ENCODE measurements at regions not wholly inside any gene's neighbourhood (a gene's known extent, or its start where the extent isn't known, plus 50 kb on each side); places are given as distances from the start of the nearest gene placed in this dataset.

DNA sequence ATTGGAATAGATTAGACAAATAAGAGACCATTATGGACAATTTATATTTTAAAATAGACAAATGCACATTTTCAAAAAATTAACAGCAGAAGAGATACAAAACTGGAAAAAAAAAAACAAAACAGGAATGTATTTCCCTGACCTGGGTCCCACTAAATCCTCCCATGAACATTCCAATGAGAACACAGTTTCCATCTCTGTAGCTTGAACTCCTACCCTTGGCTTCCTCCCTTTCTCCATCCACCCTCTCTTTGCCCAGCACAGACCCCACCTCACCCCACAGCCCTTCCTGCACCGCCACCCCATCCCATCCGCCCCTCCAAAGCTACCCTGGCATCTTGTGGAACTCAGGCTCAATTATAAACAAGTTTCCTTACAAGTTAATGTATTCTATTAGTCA, 71.2 kb upstream of the MPP7 start:
- intact Hi-C loops (cut with DNase I): no loop called here
- Histone ChIP-seq H3K27ac (no peak overlapping the region), H3K36me3 (no peaks in the 10 kb centered on the region), H3K9me3 (no peaks in the 10 kb centered on the region), H3K27me3 (replicated peaks; ENCODE audit: insufficient read depth) (no peaks in the 10 kb centered on the region), H3K4me3 (no peak overlapping the region), H3K4me1 (replicated peaks) (no peaks in the 10 kb centered on the region)
- TF ChIP-seq, protein P1, sequence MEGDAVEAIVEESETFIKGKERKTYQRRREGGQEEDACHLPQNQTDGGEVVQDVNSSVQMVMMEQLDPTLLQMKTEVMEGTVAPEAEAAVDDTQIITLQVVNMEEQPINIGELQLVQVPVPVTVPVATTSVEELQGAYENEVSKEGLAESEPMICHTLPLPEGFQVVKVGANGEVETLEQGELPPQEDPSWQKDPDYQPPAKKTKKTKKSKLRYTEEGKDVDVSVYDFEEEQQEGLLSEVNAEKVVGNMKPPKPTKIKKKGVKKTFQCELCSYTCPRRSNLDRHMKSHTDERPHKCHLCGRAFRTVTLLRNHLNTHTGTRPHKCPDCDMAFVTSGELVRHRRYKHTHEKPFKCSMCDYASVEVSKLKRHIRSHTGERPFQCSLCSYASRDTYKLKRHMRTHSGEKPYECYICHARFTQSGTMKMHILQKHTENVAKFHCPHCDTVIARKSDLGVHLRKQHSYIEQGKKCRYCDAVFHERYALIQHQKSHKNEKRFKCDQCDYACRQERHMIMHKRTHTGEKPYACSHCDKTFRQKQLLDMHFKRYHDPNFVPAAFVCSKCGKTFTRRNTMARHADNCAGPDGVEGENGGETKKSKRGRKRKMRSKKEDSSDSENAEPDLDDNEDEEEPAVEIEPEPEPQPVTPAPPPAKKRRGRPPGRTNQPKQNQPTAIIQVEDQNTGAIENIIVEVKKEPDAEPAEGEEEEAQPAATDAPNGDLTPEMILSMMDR (IDR thresholded peaks at IDR 0.05): no peak
- TF ChIP-seq POLR2A (IDR thresholded peaks at IDR 0.05) (no peak), POLR2AphosphoS5 (IDR thresholded peaks at IDR 0.05) (no peak)
- WGBS: 87% methylated on average over 2 of the region's 2 CpGs
- no peak for DNase-seq (ENCODE audit: low spot score)

DNA sequence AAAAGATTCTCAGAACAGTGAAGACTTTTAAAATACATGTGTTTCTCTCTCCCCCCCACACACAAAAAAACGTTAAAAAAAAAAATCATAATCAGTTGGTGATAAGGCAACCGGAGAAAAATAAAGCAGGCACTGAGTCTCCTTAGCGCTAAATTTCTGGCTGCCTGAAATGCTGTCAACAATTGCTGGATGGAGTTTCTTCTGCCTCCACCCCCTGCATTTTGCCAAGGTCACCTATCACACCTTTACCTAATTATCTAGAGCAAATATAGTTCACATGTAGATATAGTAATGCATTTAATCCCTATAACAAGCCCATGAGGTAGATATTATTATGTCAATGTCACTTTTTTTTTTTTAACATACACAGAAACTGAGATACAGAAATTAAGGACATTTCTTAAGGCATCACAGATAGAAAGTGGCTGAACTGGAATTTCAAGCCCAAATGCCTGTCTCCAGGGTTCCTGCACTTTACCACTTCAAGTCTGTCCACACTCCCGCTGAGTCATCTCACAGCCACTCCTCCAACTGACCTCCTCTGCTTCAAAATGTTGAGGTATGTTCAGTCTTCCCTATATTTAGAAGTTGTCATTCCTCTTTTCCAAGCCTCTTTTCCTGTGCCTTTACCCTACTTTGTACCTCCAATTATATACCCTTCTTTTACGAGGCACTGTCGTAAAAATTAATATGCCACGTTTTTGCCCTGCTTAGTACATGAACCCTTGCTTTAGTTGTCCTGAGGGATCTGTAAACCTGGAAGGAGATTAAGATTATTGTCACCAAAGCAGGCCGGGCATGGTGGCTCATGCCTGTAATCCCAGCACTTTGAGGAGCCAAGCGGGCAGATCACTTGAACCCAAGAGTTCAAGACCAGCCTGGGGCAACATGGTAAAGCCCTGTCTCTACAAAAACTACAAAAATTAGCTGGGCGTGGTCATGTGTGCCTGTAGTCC, 72.8 kb upstream of the MPP7 start:
- Histone ChIP-seq H3K27ac (no peak overlapping the region), H3K27me3 (replicated peaks; ENCODE audit: insufficient read depth) (no peaks in the 10 kb centered on the region), H3K4me1 (replicated peaks) (no peaks in the 10 kb centered on the region), H3K4me3 (no peak overlapping the region), H3K36me3 (no peaks in the 10 kb centered on the region), H3K9me3 (no peaks in the 10 kb centered on the region)
- DNase-seq (ENCODE audit: low spot score): peak; percentile 44
- WGBS: 44% methylated on average over 10 of the region's 10 CpGs
- peak; percentile 44 for TF ChIP-seq POLR2AphosphoS5 (IDR thresholded peaks at IDR 0.05)
- TF ChIP-seq POLR2A (IDR thresholded peaks at IDR 0.05): no peak
- TF ChIP-seq, protein P1 (IDR thresholded peaks at IDR 0.05): no peak
- intact Hi-C loops (cut with DNase I): no loop called here

DNA sequence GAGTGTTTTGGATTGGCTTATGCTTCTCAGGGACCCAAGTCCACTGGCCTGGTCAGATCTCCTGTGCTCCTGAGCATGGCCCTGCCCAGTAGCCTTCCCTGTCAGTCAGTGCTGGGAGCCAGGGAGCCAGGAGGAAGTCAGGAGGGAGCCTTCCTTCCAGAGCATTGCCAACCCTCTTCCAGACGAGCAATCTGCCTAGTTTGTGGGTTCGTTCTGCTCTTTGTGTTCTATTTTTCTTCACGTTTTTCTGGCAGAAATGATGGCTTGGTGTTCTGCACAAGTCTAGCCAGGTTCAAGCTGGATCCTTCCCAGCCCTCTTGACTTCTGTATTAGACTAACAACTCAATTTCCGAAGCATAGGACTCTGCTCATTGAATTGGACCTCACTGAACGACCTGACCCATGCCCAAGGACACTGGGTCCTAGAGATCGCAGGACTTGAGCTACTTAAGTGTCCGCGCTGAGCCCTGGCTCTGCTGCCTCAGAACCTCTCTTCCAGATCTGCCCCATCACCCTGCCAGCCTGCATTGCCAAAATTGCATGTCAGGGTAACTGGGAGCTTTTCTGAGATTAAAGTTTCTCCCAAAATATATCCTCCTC, 76.2 kb upstream of the MPP7 start:
- no peaks in the 10 kb centered on the region for H3K4me1 ChIP-seq (replicated peaks)
- 73% methylated on average over 8 of the region's 8 CpGs for WGBS
- TF ChIP-seq POLR2A (IDR thresholded peaks at IDR 0.05): no peak
- TF ChIP-seq, protein P1 (IDR thresholded peaks at IDR 0.05): no peak
- TF ChIP-seq POLR2AphosphoS5 (IDR thresholded peaks at IDR 0.05): no peak
- H3K4me3 ChIP-seq: no peak overlapping the region
- intact Hi-C loops (cut with DNase I): no loop called here
- H3K36me3 ChIP-seq: no peaks in the 10 kb centered on the region
- H3K27me3 ChIP-seq (replicated peaks; ENCODE audit: insufficient read depth): no peaks in the 10 kb centered on the region
- no peak overlapping the region for H3K27ac ChIP-seq
- no peaks in the 10 kb centered on the region for H3K9me3 ChIP-seq
- no peak for DNase-seq (ENCODE audit: low spot score)

DNA sequence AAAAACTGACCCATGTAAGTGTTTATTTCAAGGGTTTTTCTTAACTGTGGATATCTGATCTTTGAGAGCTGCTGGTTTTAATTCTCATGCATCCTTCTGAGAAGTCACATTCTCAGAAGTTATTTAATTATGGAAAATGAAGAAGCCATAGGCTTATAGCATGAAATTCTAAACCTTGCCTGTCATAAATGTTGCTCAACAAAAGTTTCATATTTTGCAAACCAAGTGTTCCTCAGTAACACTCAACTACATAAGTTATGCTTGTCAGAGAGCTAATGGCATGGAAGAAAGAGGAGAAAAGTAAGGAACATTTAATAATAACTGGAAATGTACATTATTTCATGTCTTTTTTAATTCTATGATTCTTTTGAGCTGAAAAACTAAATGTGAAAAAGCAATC, 78.6 kb upstream of the MPP7 start:
- no peaks in the 10 kb centered on the region for H3K9me3 ChIP-seq
- no peaks in the 10 kb centered on the region for H3K4me1 ChIP-seq (replicated peaks)
- H3K4me3 ChIP-seq: no peak overlapping the region
- intact Hi-C loops (cut with DNase I): loop anchor here (10.0 kb wide), 1 partner anchor 827 kb away; no protein-coding TSS in a partner anchor
- H3K27ac ChIP-seq: no peak overlapping the region
- DNase-seq (ENCODE audit: low spot score): no peak
- TF ChIP-seq POLR2AphosphoS5 (IDR thresholded peaks at IDR 0.05): no peak
- TF ChIP-seq POLR2A (IDR thresholded peaks at IDR 0.05): no peak
- TF ChIP-seq, protein P1 (IDR thresholded peaks at IDR 0.05): no peak
- H3K27me3 ChIP-seq (replicated peaks; ENCODE audit: insufficient read depth): no peaks in the 10 kb centered on the region
- no peaks in the 10 kb centered on the region for H3K36me3 ChIP-seq
